ENCODE measurements at regions not wholly inside any gene's neighbourhood (a gene's known extent, or its start where the extent isn't known, plus 50 kb on each side); places are given as distances from the start of the nearest gene placed in this dataset.

- TF ChIP-seq CTCF (IDR thresholded peaks at IDR 0.05 in 4 of 5, conservative IDR thresholded peaks at IDR 0.05 in 1 of 5) (no peak), POLR2A (IDR thresholded peaks at IDR 0.05) (no peak)
Measured at GRCh38 chr15:29473621-29474105, 204.0 kb upstream of the NSMCE3 start.
